Posterior vena cava (tissue), 2 donors: ENCODE measurements at regions not wholly inside any gene's neighbourhood (a gene's known extent, or its start where the extent isn't known, plus 50 kb on each side); places are given as distances from the start of the nearest gene placed in this dataset.
"Not testable (repeated sequence)": the region's sequence is repeated elsewhere in the genome, so short reads cannot be mapped to it uniquely, and the experiment has no call there.

Experiments used
- DNase-seq: peaks from one replicate; pipeline ENCODE4 v3.0.0-alpha.2; 2020; ENCODE audit warnings: low spot score
- intact Hi-C, 2 donors: fragments of 100-400 bp; cut with DNase I; formaldehyde crosslinking; loops; one replicate each; pipeline versions ENCODE4 v1.14.1 to v1.14.2; 2022 to 2023
- donor health status: DM: yes; HTN: yes; CAD: no.
- donor health status: DM: yes; HTN: yes; CAD: no.

GRCh38 chr10:32217216-32217615, 129.7 kb downstream of the EPC1 start:
- intact Hi-C loops = no loop called here
- DNase-seq = no peak

- intact Hi-C loops, DNase-seq: not testable (repeated sequence)
Measured at GRCh38 chr10:32213838-32214237, 133.1 kb downstream of the EPC1 start.

GRCh38 chr10:32211046-32211363, 136.0 kb downstream of the EPC1 start:
- intact Hi-C loops = no loop called here
- no peak for DNase-seq

- intact Hi-C loops = no loop called here
- DNase-seq = no peak
Measured at GRCh38 chr10:32210306-32211045, 136.5 kb downstream of the EPC1 start.

- intact Hi-C loops = not testable (repeated sequence)
Measured at GRCh38 chr10:32208005-32208404, 139.0 kb downstream of the EPC1 start.

GRCh38 chr10:32207544-32207943, 139.4 kb downstream of the EPC1 start:
- no peak for DNase-seq
- intact Hi-C loops = no loop called here

More at GRCh38 chr10:32208005-32208404, 139.0 kb downstream of the EPC1 start:
- not testable (repeated sequence) for DNase-seq

- no peak for DNase-seq
- intact Hi-C loops = no loop called here
Measured at GRCh38 chr10:32205670-32206069, 141.3 kb downstream of the EPC1 start.

- intact Hi-C loops = no loop called here
- no peak for DNase-seq
Measured at GRCh38 chr10:32204606-32205005, 142.4 kb downstream of the EPC1 start.

- intact Hi-C loops = loop anchor here in 1 of 2 donors (10.0 kb wide), 1 partner anchor 335 kb away; no protein-coding TSS in a partner anchor
- no peak for DNase-seq
Measured at GRCh38 chr10:32199714-32200394, 143.6 kb upstream of the KIF5B start.

GRCh38 chr10:32197423-32197822, 141.2 kb upstream of the KIF5B start:
- intact Hi-C loops = loop anchor here in 1 of 2 donors (10.0 kb wide), 1 partner anchor 333 kb away; no protein-coding TSS in a partner anchor

GRCh38 chr10:32190890-32191491, 134.8 kb upstream of the KIF5B start:
- DNase-seq = no peak
- intact Hi-C loops = loop anchor here in 1 of 2 donors (10.0 kb wide), 1 partner anchor 326 kb away; no protein-coding TSS in a partner anchor

More at GRCh38 chr10:32197423-32197822, 141.2 kb upstream of the KIF5B start:
- no peak for DNase-seq

GRCh38 chr10:32189400-32190084, 133.3 kb upstream of the KIF5B start:
- intact Hi-C loops = loop anchor here in 1 of 2 donors (10.0 kb wide), 2 partner anchors 135 to 325 kb away; partner anchors contain the start of gene KIF5B
- DNase-seq = no peak

- intact Hi-C loops = loop anchor here in 1 of 2 donors (10.0 kb wide), 1 partner anchor 134 kb away; the partner anchor contains the start of gene KIF5B
- DNase-seq = not testable (repeated sequence)
Measured at GRCh38 chr10:32188601-32189000, 132.4 kb upstream of the KIF5B start.

- DNase-seq = no peak
- intact Hi-C loops = loop anchor here in 1 of 2 donors (10.0 kb wide), 1 partner anchor 133 kb away; the partner anchor contains the start of gene KIF5B
Measured at GRCh38 chr10:32187686-32188085, 131.5 kb upstream of the KIF5B start.

- intact Hi-C loops = loop anchor here in 1 of 2 donors (10.0 kb wide), 1 partner anchor 129 kb away; the partner anchor contains the start of gene KIF5B
- DNase-seq = not testable (repeated sequence)
Measured at GRCh38 chr10:32183652-32184051, 127.4 kb upstream of the KIF5B start.

- no peak for DNase-seq
- intact Hi-C loops = loop anchor here in 1 of 2 donors (10.0 kb wide), 1 partner anchor 128 kb away; the partner anchor contains the start of gene KIF5B
Measured at GRCh38 chr10:32182476-32182875, 126.3 kb upstream of the KIF5B start.

- no peak for DNase-seq
- intact Hi-C loops = loop anchor here in 1 of 2 donors (10.0 kb wide), 1 partner anchor 126 kb away; the partner anchor contains the start of gene KIF5B
Measured at GRCh38 chr10:32180390-32181280, 124.4 kb upstream of the KIF5B start.

GRCh38 chr10:32179836-32180235, 123.6 kb upstream of the KIF5B start:
- no peak for DNase-seq
- intact Hi-C loops = loop anchor here in 1 of 2 donors (10.0 kb wide), 1 partner anchor 125 kb away; the partner anchor contains the start of gene KIF5B
